ENCODE measurements at regions not wholly inside any gene's neighbourhood (a gene's known extent, or its start where the extent isn't known, plus 50 kb on each side); places are given as distances from the start of the nearest gene placed in this dataset.
"Not testable (repeated sequence)": the region's sequence is repeated elsewhere in the genome, so short reads cannot be mapped to it uniquely, and the experiment has no call there.

GRCh38 chr17:70582777-70583176 lies 413.4 kb downstream of the KCNJ2 start:
- Histone ChIP-seq H3K27ac (no peak overlapping the region), H3K9me3 (no peaks in the 10 kb centered on the region), H3K4me1 (no peaks in the 10 kb centered on the region), H3K36me3 (no peaks in the 10 kb centered on the region), H3K27me3 (no peaks in the 10 kb centered on the region), H3K4me3 (no peak overlapping the region)
- no peak for TF ChIP-seq CTCF (IDR thresholded peaks at IDR 0.05)
- no peak for DNase-seq
- intact Hi-C loops (cut with DNase I; ENCODE audit: low total_unique reads): no loop called here

- Histone ChIP-seq H3K27me3 (no peaks in the 10 kb centered on the region), H3K36me3 (no peaks in the 10 kb centered on the region), H3K4me3 (no peak overlapping the region), H3K27ac (no peak overlapping the region), H3K4me1 (no peaks in the 10 kb centered on the region), H3K9me3 (no peaks in the 10 kb centered on the region)
- no peak for DNase-seq
- TF ChIP-seq CTCF (IDR thresholded peaks at IDR 0.05): no peak
- intact Hi-C loops (cut with DNase I; ENCODE audit: low total_unique reads): no loop called here
Measured at GRCh38 chr17:70584255-70584654, 414.9 kb downstream of the KCNJ2 start.

GRCh38 chr17:70588003-70588402 lies 418.7 kb downstream of the KCNJ2 start:
- H3K27ac ChIP-seq: no peak overlapping the region
- TF ChIP-seq CTCF (IDR thresholded peaks at IDR 0.05): no peak
- no peak for DNase-seq
- no peaks in the 10 kb centered on the region for H3K4me1 ChIP-seq
- H3K9me3 ChIP-seq: no peaks in the 10 kb centered on the region
- intact Hi-C loops (cut with DNase I; ENCODE audit: low total_unique reads): no loop called here
- H3K27me3 ChIP-seq: no peaks in the 10 kb centered on the region
- H3K36me3 ChIP-seq: no peaks in the 10 kb centered on the region
- H3K4me3 ChIP-seq: no peak overlapping the region

- H3K4me1 ChIP-seq: no peaks in the 10 kb centered on the region
- H3K4me3 ChIP-seq: no peak overlapping the region
- H3K27me3 ChIP-seq: no peaks in the 10 kb centered on the region
- TF ChIP-seq CTCF (IDR thresholded peaks at IDR 0.05): no peak
- intact Hi-C loops (cut with DNase I; ENCODE audit: low total_unique reads): no loop called here
- no peaks in the 10 kb centered on the region for H3K9me3 ChIP-seq
- no peak for DNase-seq
- H3K27ac ChIP-seq: no peak overlapping the region
- no peaks in the 10 kb centered on the region for H3K36me3 ChIP-seq
Measured at GRCh38 chr17:70597774-70598173, 428.4 kb downstream of the KCNJ2 start.

GRCh38 chr17:70599198-70599597 lies 429.9 kb downstream of the KCNJ2 start:
- DNase-seq: no peak
- intact Hi-C loops (cut with DNase I; ENCODE audit: low total_unique reads): no loop called here
- Histone ChIP-seq H3K4me1 (no peaks in the 10 kb centered on the region), H3K4me3 (no peak overlapping the region), H3K9me3 (no peaks in the 10 kb centered on the region), H3K36me3 (no peaks in the 10 kb centered on the region), H3K27me3 (no peaks in the 10 kb centered on the region), H3K27ac (no peak overlapping the region)
- no peak for TF ChIP-seq CTCF (IDR thresholded peaks at IDR 0.05)

- intact Hi-C loops (cut with DNase I; ENCODE audit: low total_unique reads); H3K36me3 ChIP-seq; H3K4me3 ChIP-seq; H3K9me3 ChIP-seq; H3K27ac ChIP-seq; DNase-seq; H3K27me3 ChIP-seq; H3K4me1 ChIP-seq: not testable (repeated sequence)
Measured at GRCh38 chr17:70599945-70600344, 430.6 kb downstream of the KCNJ2 start.

Data from tibial artery (tissue), 4 donors.